Mammary epithelial cell (primary cell): ENCODE measurements at regions not wholly inside any gene's neighbourhood (a gene's known extent, or its start where the extent isn't known, plus 50 kb on each side); places are given as distances from the start of the nearest gene placed in this dataset.

ENCODE experiments used
- CTCF ChIP-seq, 2 donors: IDR thresholded peaks in 1 of 2; conservative IDR thresholded peaks in 1 of 2; 2 replicates each; pipeline ENCODE4 v1.5.1; 2011 to 2012; ENCODE audit warnings: inconsistent platforms in 2 of 2, low read length in 2 of 2, mild to moderate bottlenecking in 2 of 2, control low read depth in 1 of 2, low read depth in 1 of 2; ENCODE audit not compliant: insufficient read depth in 1 of 2; ENCODE audit errors: extremely low read depth in 1 of 2
- EZH2 ChIP-seq: IDR thresholded peaks from 2 replicates; pipeline ENCODE4 v1.6.1; 2012; ENCODE audit warnings: low read length, inconsistent platforms, borderline replicate concordance

- TF ChIP-seq CTCF (conservative IDR thresholded peaks at IDR 0.05 in 1 of 2, IDR thresholded peaks at IDR 0.05 in 1 of 2; ENCODE audit: extremely low read depth in 1 of 2, insufficient read depth in 1 of 2, low read depth in 1 of 2, low read length in 2 of 2), result no peak
- no peak for TF ChIP-seq EZH2
Measured at GRCh38 chr2:221241072-221241471, 331.0 kb downstream of the EPHA4 start.
